Ovary (tissue), 3 donors: ENCODE measurements at regions not wholly inside any gene's neighbourhood (a gene's known extent, or its start where the extent isn't known, plus 50 kb on each side); places are given as distances from the start of the nearest gene placed in this dataset.

ENCODE experiments used
- CTCF ChIP-seq, 3 donors: fragments of 450-650 bp in 2 of 3; fragments of 200-600 bp in 1 of 3; IDR thresholded peaks; one replicate each; pipeline versions ENCODE4 v1.5.1 to v1.8.0; 2016 to 2022; ENCODE audit warnings: antibody characterized with exemption in 3 of 3, mild to moderate bottlenecking in 1 of 3
- EP300 ChIP-seq: sonication (generic); formaldehyde crosslinking; IDR thresholded peaks from one replicate; pipeline ENCODE4 v1.6.1; 2017; ENCODE audit warnings: antibody characterized with exemption
- POLR2A ChIP-seq: fragments of 450-650 bp; IDR thresholded peaks from one replicate; pipeline ENCODE4 v1.6.1; 2017; ENCODE audit warnings: antibody characterized with exemption, mild to moderate bottlenecking, moderate library complexity
- donor health status: DM: no; HTN: no; CAD: no.

GRCh38 chr12:94710933-94711332 lies 60.6 kb upstream of the TMCC3 start:
- no peak for TF ChIP-seq POLR2A
- TF ChIP-seq CTCF (IDR thresholded peaks at IDR 0.05): no peak
- TF ChIP-seq EP300: no peak
